Suprapubic skin (tissue), 4 donors: ENCODE measurements at regions not wholly inside any gene's neighbourhood (a gene's known extent, or its start where the extent isn't known, plus 50 kb on each side); places are given as distances from the start of the nearest gene placed in this dataset.

Source experiments
- DNase-seq, 2 donors: peaks; one replicate each; pipeline ENCODE4 v3.0.0-alpha.2; 2019; ENCODE audit warnings: low spot score in 2 of 2
- H3K27ac ChIP-seq: fragments of 200-600 bp; sonication (generic); one replicate; pipeline ENCODE4 v1.5.1; 2019
- H3K27me3 ChIP-seq: fragments of 200-600 bp; sonication (generic); one replicate; pipeline ENCODE4 v1.5.1; 2019
- H3K36me3 ChIP-seq: fragments of 200-600 bp; sonication (generic); one replicate; pipeline ENCODE4 v1.5.1; 2019
- H3K4me1 ChIP-seq: fragments of 200-600 bp; sonication (generic); one replicate; pipeline ENCODE4 v1.5.1; 2019
- H3K4me3 ChIP-seq: fragments of 200-600 bp; sonication (generic); one replicate; pipeline ENCODE4 v1.5.1; 2019; ENCODE audit warnings: mild to moderate bottlenecking
- H3K9me3 ChIP-seq: fragments of 200-600 bp; sonication (generic); one replicate; pipeline ENCODE4 v1.5.1; 2019
- CTCF ChIP-seq, 2 donors: fragments of 200-600 bp in 1 of 2; fragments of 450-650 bp in 1 of 2; sonication (generic) in 1 of 2; IDR thresholded peaks; one replicate each; pipeline ENCODE4 v1.5.1; 2016 to 2019; ENCODE audit warnings: antibody characterized with exemption in 2 of 2, mild to moderate bottlenecking in 1 of 2, moderate library complexity in 1 of 2
- EP300 ChIP-seq: sonication (generic); formaldehyde crosslinking; IDR thresholded peaks from one replicate; pipeline ENCODE4 v1.6.1; 2017; ENCODE audit warnings: antibody characterized with exemption
- POLR2A ChIP-seq, 2 donors: fragments of 450-650 bp; IDR thresholded peaks; one replicate each; pipeline ENCODE4 v1.6.1; 2017; ENCODE audit warnings: antibody characterized with exemption in 2 of 2, mild to moderate bottlenecking in 2 of 2, moderate library complexity in 2 of 2
- POLR2AphosphoS5 ChIP-seq, 3 donors: sonication (generic); formaldehyde crosslinking; IDR thresholded peaks; one replicate each; pipeline ENCODE4 v1.6.1; 2017; ENCODE audit warnings: antibody characterized with exemption in 3 of 3
- WGBS: methylation state at CpG from one replicate; pipeline ENCODE4 v1.1.5; 2018; 5-methylcytosine and 5-hydroxymethylcytosine counted together

DNA sequence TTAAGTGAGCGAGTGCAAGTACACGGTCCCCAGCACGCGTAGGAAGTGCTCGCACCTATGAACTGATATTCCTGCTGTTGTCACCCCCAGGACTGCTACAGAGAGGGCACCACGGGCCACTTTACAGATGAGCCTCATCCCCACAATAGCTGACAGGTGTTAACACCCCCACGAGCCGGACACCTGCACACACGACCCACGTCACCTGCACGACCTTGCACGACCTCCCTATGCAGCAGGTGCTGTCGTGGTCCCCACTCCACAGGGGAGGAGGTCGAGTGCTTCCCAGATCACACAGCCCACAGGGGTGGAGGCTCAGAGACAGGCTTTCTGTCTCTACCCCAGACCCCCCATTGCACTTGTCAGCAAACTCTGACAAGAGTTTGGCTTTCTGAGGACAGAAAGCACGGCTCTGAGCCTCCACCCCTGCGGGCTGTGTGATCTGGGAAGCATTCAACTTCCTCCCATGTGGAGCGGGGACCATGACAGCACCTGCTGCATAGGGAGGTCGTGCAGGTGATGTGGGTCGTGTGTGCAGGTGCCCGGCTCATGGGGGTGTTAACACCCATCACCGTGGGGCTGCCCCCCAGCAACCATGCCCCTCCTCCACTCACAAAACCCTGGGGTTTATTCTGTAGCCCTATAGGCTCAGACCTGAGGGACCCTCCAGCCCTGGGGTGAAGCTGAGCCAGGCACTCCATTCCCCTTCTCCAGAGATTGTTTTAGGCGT lies 80.8 kb downstream of the MATN1 start:
- Histone ChIP-seq H3K4me1 (no peaks in the 10 kb centered on the region), H3K27ac (no peak overlapping the region), H3K36me3 (no peaks in the 10 kb centered on the region), H3K4me3 (no peak overlapping the region), H3K9me3 (no peaks in the 10 kb centered on the region), H3K27me3 (peaks cover 17% of the 10 kb centered on the region)
- TF ChIP-seq CTCF (IDR thresholded peaks at IDR 0.05): no peak
- TF ChIP-seq POLR2AphosphoS5 (IDR thresholded peaks at IDR 0.05): no peak
- no peak for TF ChIP-seq POLR2A (IDR thresholded peaks at IDR 0.05)
- TF ChIP-seq EP300: no peak
- 78% methylated on average over 13 of the region's 22 CpGs for WGBS
- no peak for DNase-seq

- TF ChIP-seq POLR2AphosphoS5 (IDR thresholded peaks at IDR 0.05) (no peak), CTCF (IDR thresholded peaks at IDR 0.05) (no peak), EP300 (no peak), POLR2A (IDR thresholded peaks at IDR 0.05) (no peak)
- Histone ChIP-seq H3K27ac (no peak overlapping the region), H3K4me1 (no peaks in the 10 kb centered on the region), H3K4me3 (no peak overlapping the region), H3K27me3 (peaks cover 17% of the 10 kb centered on the region), H3K9me3 (no peaks in the 10 kb centered on the region), H3K36me3 (no peaks in the 10 kb centered on the region)
- WGBS: 70% methylated on average over 11 of the region's 13 CpGs
- DNase-seq: peak in 1 of 2 donors; percentile 16
Measured at GRCh38 chr1:30641572-30642353, 81.6 kb downstream of the MATN1 start.

GRCh38 chr1:30639881-30640452 lies 83.4 kb downstream of the MATN1 start:
- no peaks in the 10 kb centered on the region for H3K36me3 ChIP-seq
- no peak overlapping the region for H3K27ac ChIP-seq
- WGBS: 72% methylated on average over 13 of the region's 13 CpGs
- H3K9me3 ChIP-seq: no peaks in the 10 kb centered on the region
- peaks cover 15% of the 10 kb centered on the region for H3K27me3 ChIP-seq
- TF ChIP-seq POLR2A (IDR thresholded peaks at IDR 0.05) (no peak), CTCF (IDR thresholded peaks at IDR 0.05) (no peak), POLR2AphosphoS5 (IDR thresholded peaks at IDR 0.05) (no peak), EP300 (no peak)
- H3K4me1 ChIP-seq: no peaks in the 10 kb centered on the region
- H3K4me3 ChIP-seq: no peak overlapping the region
- no peak for DNase-seq

GRCh38 chr1:30638811-30639210 lies 84.6 kb downstream of the MATN1 start:
- no peak overlapping the region for H3K27ac ChIP-seq
- no peaks in the 10 kb centered on the region for H3K9me3 ChIP-seq
- H3K4me3 ChIP-seq: no peak overlapping the region
- H3K4me1 ChIP-seq: no peaks in the 10 kb centered on the region
- peaks cover 15% of the 10 kb centered on the region for H3K27me3 ChIP-seq
- TF ChIP-seq EP300: no peak
- no peak for TF ChIP-seq POLR2A (IDR thresholded peaks at IDR 0.05)
- TF ChIP-seq POLR2AphosphoS5 (IDR thresholded peaks at IDR 0.05): no peak
- no peak for TF ChIP-seq CTCF (IDR thresholded peaks at IDR 0.05)
- no peak for DNase-seq
- 96% methylated on average over 5 of the region's 5 CpGs for WGBS
- H3K36me3 ChIP-seq: no peaks in the 10 kb centered on the region

- no peaks in the 10 kb centered on the region for H3K9me3 ChIP-seq
- WGBS: 91% methylated on average over 3 of the region's 4 CpGs
- TF ChIP-seq POLR2AphosphoS5 (IDR thresholded peaks at IDR 0.05) (no peak), CTCF (IDR thresholded peaks at IDR 0.05) (no peak), EP300 (no peak), POLR2A (IDR thresholded peaks at IDR 0.05) (no peak)
- peaks cover 15% of the 10 kb centered on the region for H3K27me3 ChIP-seq
- no peaks in the 10 kb centered on the region for H3K4me1 ChIP-seq
- DNase-seq: no peak
- no peak overlapping the region for H3K4me3 ChIP-seq
- H3K36me3 ChIP-seq: no peaks in the 10 kb centered on the region
- no peak overlapping the region for H3K27ac ChIP-seq
Measured at GRCh38 chr1:30638086-30638485, 85.3 kb downstream of the MATN1 start.
